Peyer's patch (tissue), 4 donors: ENCODE measurements at regions not wholly inside any gene's neighbourhood (a gene's known extent, or its start where the extent isn't known, plus 50 kb on each side); places are given as distances from the start of the nearest gene placed in this dataset.

Source experiments
- POLR2A ChIP-seq, 2 donors: fragments of 450-650 bp; IDR thresholded peaks; one replicate each; pipeline ENCODE4 v1.5.1; 2017; ENCODE audit warnings: antibody characterized with exemption in 2 of 2, mild to moderate bottlenecking in 2 of 2, moderate library complexity in 2 of 2
- TF ChIP-seq, protein P1 (sequence below), 6 experiments: fragments of 450-650 bp in 4 of 6; fragments of 200-600 bp in 2 of 6; sonication (generic) in 1 of 6; IDR thresholded peaks; one replicate each; pipeline ENCODE4 v1.5.1; 2017 to 2019; ENCODE audit warnings: antibody characterized with exemption in 6 of 6, mild to moderate bottlenecking in 3 of 6, moderate library complexity in 1 of 6

DNA sequence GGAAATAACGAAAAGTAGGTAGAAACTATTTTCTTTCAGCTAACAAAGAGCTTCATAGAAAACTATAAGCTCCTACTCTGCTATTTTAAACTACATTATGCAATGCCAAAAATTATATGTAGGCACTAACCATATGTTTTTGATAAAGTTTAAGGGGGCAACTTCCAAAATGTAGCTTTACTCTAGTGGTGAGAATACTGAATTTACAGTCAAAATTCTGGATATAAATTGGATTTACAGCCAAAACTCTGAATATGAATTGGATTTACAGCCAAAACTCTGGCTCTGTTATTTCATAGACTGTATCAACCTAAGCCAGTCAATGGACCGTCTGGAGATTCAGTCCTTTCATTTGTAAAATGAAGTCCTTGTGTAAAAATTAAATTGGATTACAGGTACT lies 86.8 kb upstream of the ANK3 start:
- TF ChIP-seq, protein P1, sequence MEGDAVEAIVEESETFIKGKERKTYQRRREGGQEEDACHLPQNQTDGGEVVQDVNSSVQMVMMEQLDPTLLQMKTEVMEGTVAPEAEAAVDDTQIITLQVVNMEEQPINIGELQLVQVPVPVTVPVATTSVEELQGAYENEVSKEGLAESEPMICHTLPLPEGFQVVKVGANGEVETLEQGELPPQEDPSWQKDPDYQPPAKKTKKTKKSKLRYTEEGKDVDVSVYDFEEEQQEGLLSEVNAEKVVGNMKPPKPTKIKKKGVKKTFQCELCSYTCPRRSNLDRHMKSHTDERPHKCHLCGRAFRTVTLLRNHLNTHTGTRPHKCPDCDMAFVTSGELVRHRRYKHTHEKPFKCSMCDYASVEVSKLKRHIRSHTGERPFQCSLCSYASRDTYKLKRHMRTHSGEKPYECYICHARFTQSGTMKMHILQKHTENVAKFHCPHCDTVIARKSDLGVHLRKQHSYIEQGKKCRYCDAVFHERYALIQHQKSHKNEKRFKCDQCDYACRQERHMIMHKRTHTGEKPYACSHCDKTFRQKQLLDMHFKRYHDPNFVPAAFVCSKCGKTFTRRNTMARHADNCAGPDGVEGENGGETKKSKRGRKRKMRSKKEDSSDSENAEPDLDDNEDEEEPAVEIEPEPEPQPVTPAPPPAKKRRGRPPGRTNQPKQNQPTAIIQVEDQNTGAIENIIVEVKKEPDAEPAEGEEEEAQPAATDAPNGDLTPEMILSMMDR (IDR thresholded peaks at IDR 0.05): no peak
- no peak for TF ChIP-seq POLR2A (IDR thresholded peaks at IDR 0.05)
